Nephron (organoid): ENCODE measurements at regions not wholly inside any gene's neighbourhood (a gene's known extent, or its start where the extent isn't known, plus 50 kb on each side); places are given as distances from the start of the nearest gene placed in this dataset.
A peak's percentile ranks its signal among the peaks of the same experiment; 100 is the strongest.

Source experiments
- H3K27ac Mint-ChIP-seq, 3 experiments: 2 replicates each; pipeline ENCODE4 v1.8.0; 2020; ENCODE audit warnings: mixed read lengths in 3 of 3, mild to moderate bottlenecking in 2 of 3, moderate library complexity in 1 of 3
- H3K27me3 Mint-ChIP-seq: 2 replicates; pipeline ENCODE4 v1.8.0; 2021; ENCODE audit warnings: low read depth, mild to moderate bottlenecking, moderate library complexity, mixed read lengths
- H3K36me3 Mint-ChIP-seq: 2 replicates; pipeline ENCODE4 v1.8.0; 2020; ENCODE audit warnings: low read depth, mixed read lengths
- H3K4me1 Mint-ChIP-seq: 2 replicates; pipeline ENCODE4 v1.8.0; 2020; ENCODE audit warnings: mixed read lengths
- H3K4me3 Mint-ChIP-seq, 3 experiments: 2 replicates each; pipeline ENCODE4 v1.8.0; 2020; ENCODE audit warnings: mild to moderate bottlenecking in 3 of 3, mixed read lengths in 3 of 3, moderate library complexity in 2 of 3
- H3K9me3 Mint-ChIP-seq: 2 replicates; pipeline ENCODE4 v1.8.0; 2020; ENCODE audit warnings: mixed read lengths
- TF ChIP-seq, protein P1 (sequence below), 3 experiments: fragments of 200-600 bp; sonication (generic); IDR thresholded peaks; one replicate each; pipeline ENCODE4 v1.5.0; 2021; ENCODE audit warnings: antibody characterized with exemption in 3 of 3; ENCODE audit not compliant: unreplicated experiment in 3 of 3

DNA sequence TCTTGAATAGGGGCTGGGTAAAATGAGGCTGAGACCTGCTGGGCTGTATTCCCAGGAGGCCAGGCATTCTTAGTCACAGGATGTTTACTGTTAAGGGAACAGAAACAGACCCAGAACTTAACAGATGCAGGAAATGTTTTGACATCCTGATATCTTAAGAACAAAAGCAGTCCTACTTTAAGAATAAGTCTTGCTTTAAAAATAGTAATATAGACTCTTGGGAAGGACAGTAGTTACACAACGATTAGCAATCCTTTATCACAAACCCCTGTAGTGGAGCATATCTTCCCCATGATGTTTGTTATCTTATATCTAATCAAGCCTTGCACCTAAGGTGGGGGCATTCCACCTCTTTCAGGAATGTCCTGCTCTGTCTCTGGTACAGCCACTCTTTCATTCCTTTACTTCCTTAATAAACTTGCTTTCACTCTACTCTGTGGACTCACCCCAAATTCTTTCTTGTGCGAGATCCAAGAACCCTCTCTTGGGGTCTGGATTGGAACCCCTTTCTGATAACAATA is 493.7 kb upstream of the SULF2 start:
- peaks cover 75% of the 10 kb centered on the region for H3K4me1 Mint-ChIP-seq
- H3K27me3 Mint-ChIP-seq = no peaks in the 10 kb centered on the region
- TF ChIP-seq, protein P1, sequence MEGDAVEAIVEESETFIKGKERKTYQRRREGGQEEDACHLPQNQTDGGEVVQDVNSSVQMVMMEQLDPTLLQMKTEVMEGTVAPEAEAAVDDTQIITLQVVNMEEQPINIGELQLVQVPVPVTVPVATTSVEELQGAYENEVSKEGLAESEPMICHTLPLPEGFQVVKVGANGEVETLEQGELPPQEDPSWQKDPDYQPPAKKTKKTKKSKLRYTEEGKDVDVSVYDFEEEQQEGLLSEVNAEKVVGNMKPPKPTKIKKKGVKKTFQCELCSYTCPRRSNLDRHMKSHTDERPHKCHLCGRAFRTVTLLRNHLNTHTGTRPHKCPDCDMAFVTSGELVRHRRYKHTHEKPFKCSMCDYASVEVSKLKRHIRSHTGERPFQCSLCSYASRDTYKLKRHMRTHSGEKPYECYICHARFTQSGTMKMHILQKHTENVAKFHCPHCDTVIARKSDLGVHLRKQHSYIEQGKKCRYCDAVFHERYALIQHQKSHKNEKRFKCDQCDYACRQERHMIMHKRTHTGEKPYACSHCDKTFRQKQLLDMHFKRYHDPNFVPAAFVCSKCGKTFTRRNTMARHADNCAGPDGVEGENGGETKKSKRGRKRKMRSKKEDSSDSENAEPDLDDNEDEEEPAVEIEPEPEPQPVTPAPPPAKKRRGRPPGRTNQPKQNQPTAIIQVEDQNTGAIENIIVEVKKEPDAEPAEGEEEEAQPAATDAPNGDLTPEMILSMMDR (IDR thresholded peaks at IDR 0.05; ENCODE audit: unreplicated experiment in 3 of 3) = no peak
- H3K9me3 Mint-ChIP-seq = peaks cover 3% of the 10 kb centered on the region
- no peak overlapping the region for H3K4me3 Mint-ChIP-seq
- peak overlapping the region in 2 of 3 experiments; percentile 10 to 28 for H3K27ac Mint-ChIP-seq
- H3K36me3 Mint-ChIP-seq = no peaks in the 10 kb centered on the region

GRCh38 chr20:48277266-48277665 is 492.0 kb upstream of the SULF2 start:
- TF ChIP-seq, protein P1 (IDR thresholded peaks at IDR 0.05; ENCODE audit: unreplicated experiment in 3 of 3) = no peak
- H3K36me3 Mint-ChIP-seq = no peaks in the 10 kb centered on the region
- no peak overlapping the region for H3K4me3 Mint-ChIP-seq
- H3K9me3 Mint-ChIP-seq = no peaks in the 10 kb centered on the region
- H3K27me3 Mint-ChIP-seq = no peaks in the 10 kb centered on the region
- peaks cover 68% of the 10 kb centered on the region for H3K4me1 Mint-ChIP-seq
- peak overlapping the region in 2 of 3 experiments; percentile 29 to 57 for H3K27ac Mint-ChIP-seq

DNA sequence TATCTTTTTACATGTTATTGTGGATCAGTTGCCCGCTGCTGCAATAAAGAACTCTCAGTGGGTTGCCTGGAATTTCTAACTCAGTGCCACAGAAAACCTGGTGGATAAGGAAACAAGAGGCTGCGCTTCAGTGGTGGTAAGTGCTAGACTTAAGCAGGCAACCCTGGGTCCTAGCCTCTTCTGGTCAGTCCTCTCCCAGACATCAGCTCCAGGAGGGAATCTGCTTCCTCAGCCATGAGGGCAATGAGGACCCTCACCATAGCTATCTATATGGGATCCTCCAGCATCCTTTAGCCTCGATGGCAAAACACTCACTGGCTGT is 490.7 kb upstream of the SULF2 start:
- Mint-ChIP-seq H3K4me3 (peak overlapping the region in 1 of 3 experiments; percentile 16), H3K4me1 (peaks cover 58% of the 10 kb centered on the region), H3K36me3 (no peaks in the 10 kb centered on the region), H3K9me3 (no peaks in the 10 kb centered on the region), H3K27ac (peak overlapping the region; percentile 46 to 82 (median 57)), H3K27me3 (peaks cover 5% of the 10 kb centered on the region)
- TF ChIP-seq, protein P1 (IDR thresholded peaks at IDR 0.05; ENCODE audit: unreplicated experiment in 3 of 3) = no peak

DNA sequence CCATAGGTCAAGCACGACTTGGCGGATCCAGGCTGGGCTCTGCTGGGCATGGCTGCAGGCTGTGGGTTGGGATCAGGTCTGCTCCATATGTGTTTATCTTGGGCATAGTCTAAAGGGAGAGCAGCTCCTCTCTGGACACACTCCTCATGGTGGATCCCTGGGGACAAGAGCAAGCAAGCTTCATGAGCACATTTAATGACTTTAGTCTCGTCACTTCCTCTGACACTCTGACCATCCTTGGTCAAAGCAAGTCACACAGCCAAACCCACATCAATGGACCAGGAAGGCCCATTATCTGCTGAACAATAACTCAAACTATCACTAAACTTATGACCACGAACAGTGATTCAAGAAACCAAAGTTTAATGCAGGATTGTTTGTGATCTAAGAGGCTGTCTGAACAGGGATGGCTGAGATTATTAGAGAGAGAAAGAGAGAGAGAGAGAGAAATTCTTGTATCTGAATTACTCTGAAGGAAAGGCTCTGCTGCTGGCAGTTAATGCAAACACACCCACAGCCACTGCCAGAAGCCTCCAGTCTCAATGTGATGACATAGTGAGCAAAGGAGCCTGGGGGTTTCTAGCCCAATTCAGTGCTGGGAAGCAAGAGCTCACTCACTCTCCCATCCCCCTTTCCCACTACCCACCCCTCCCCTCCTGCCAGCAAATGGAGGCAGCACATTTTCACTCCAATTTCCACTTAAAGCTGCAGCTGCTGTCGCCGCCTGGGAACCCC is 490.2 kb upstream of the SULF2 start:
- Mint-ChIP-seq H3K9me3 (no peaks in the 10 kb centered on the region), H3K4me1 (peaks cover 58% of the 10 kb centered on the region), H3K4me3 (no peak overlapping the region), H3K27me3 (peaks cover 5% of the 10 kb centered on the region), H3K36me3 (no peaks in the 10 kb centered on the region), H3K27ac (peak overlapping the region; percentile 46 to 82 (median 57))
- TF ChIP-seq, protein P1 (IDR thresholded peaks at IDR 0.05; ENCODE audit: unreplicated experiment in 3 of 3) = no peak

- no peaks in the 10 kb centered on the region for H3K9me3 Mint-ChIP-seq
- H3K4me1 Mint-ChIP-seq = peaks cover 51% of the 10 kb centered on the region
- H3K4me3 Mint-ChIP-seq = no peak overlapping the region
- TF ChIP-seq, protein P1 (IDR thresholded peaks at IDR 0.05; ENCODE audit: unreplicated experiment in 3 of 3) = no peak
- H3K27ac Mint-ChIP-seq = no peak overlapping the region
- no peaks in the 10 kb centered on the region for H3K36me3 Mint-ChIP-seq
- H3K27me3 Mint-ChIP-seq = peaks cover 10% of the 10 kb centered on the region
Measured at GRCh38 chr20:48273843-48274242, 488.6 kb upstream of the SULF2 start.

DNA sequence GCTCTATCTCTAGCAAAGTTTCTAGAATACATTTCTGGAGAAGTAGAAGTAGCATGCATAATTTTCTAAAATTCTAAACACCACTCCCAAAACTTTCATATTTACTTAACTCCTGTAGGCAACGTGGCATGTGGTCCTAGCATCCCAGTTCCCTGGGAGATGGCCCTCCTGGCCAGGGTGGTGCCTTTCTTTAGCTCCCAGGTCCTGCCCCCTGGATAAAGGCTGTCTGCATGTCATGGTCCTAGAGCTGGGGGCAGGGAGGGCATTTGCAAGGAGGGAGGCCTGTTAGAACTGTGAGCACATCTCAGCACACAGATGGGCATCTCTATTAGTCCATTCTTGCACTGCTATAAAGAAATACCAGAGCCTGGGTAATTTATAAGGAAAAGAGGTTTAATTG is 485.6 kb upstream of the SULF2 start:
- Mint-ChIP-seq H3K4me1 (peaks cover 25% of the 10 kb centered on the region), H3K27me3 (peaks cover 13% of the 10 kb centered on the region), H3K4me3 (no peak overlapping the region), H3K27ac (peak overlapping the region in 1 of 3 experiments; percentile 31), H3K36me3 (no peaks in the 10 kb centered on the region), H3K9me3 (peaks cover 2% of the 10 kb centered on the region)
- TF ChIP-seq, protein P1 (IDR thresholded peaks at IDR 0.05; ENCODE audit: unreplicated experiment in 3 of 3) = no peak
